ENCODE measurements at regions not wholly inside any gene's neighbourhood (a gene's known extent, or its start where the extent isn't known, plus 50 kb on each side); places are given as distances from the start of the nearest gene placed in this dataset.

- CTCF ChIA-PET: interaction anchor here (1.5 kb wide), 1 partner anchor 30 kb away, joined by 4 read pairs; no protein-coding TSS in a partner anchor
- DNase-seq: no peak
- Mint-ChIP-seq H3K36me3 (peaks cover 6% of the 10 kb centered on the region), H3K9me3 (peaks cover 7% of the 10 kb centered on the region), H3K4me1 (peaks cover 8% of the 10 kb centered on the region), H3K27me3 (no peaks in the 10 kb centered on the region), H3K27ac (no peak overlapping the region), H3K4me3 (no peak overlapping the region)
Observed at GRCh38 chr2:136207030-136207623, 89.2 kb upstream of the CXCR4 start.

DNA sequence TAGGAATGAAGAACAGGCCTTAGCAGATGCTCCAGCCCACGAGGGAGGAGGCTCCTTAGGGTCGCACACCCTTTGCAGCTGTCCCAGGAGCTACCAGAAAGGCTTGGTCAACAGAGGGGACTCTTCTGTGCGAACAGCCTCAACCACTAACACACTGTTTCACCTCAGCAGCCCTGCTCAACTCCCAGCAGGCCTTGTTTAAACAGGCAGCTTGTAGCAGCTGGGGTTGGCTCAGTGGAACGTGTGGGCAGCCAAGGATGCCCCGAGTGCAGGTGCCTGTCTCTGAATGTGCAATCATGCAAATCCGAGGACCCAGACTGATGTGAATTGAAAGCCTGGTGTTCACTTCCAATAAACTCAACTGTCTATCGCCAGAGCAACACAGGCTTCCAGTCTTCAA, 88.7 kb upstream of the CXCR4 start:
- CTCF ChIA-PET: interaction anchor here (1.5 kb wide), 1 partner anchor 31 kb away, joined by 4 read pairs; no protein-coding TSS in a partner anchor
- Mint-ChIP-seq H3K27ac (no peak overlapping the region), H3K9me3 (peaks cover 8% of the 10 kb centered on the region), H3K4me3 (no peak overlapping the region), H3K4me1 (peaks cover 7% of the 10 kb centered on the region), H3K36me3 (peaks cover 6% of the 10 kb centered on the region), H3K27me3 (no peaks in the 10 kb centered on the region)
- DNase-seq: no peak

DNA sequence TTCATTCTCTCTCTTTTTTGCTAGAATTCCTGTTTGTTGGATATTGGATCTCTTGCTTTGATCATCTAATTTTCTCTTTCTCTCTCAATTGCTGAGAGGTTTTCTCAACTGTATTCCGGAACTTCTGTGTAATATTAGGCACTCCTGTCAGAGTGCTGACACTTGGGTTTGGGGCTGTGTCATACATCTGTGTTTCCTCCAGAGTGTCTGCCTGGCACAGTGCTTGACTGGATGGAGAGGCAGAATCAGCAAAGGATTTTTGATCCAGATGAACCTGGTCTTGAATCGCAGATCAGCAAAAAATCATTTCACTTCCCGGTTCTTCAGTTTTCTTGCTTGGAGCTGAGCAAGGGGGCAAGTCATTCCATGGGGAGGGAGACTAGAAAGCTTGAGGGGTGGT, 87.7 kb upstream of the CXCR4 start:
- Mint-ChIP-seq H3K4me1 (peaks cover 4% of the 10 kb centered on the region), H3K27ac (no peak overlapping the region), H3K36me3 (peaks cover 6% of the 10 kb centered on the region), H3K9me3 (peaks cover 11% of the 10 kb centered on the region), H3K4me3 (no peak overlapping the region), H3K27me3 (no peaks in the 10 kb centered on the region)
- CTCF ChIA-PET: no interaction called here
- DNase-seq: no peak

DNA sequence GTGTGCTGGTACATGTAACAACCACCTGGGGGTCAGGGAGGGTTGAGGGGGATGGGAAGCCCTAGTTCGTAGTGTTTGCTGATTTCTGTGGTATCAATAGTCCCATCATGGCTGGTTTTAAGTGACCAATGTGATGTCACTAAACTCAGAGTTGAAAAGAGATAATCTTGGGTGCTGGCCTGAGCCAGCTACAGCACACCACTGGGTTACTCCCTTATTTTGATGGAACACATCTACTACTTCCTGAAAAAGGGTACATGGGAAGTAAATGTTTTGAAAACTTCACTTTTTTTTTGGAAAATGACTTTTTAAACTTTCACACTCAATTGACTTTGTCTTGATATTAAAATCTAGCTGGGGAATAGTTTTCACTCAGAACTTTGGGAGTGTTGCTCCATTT, 87.0 kb upstream of the CXCR4 start:
- DNase-seq: no peak
- Mint-ChIP-seq H3K27ac (no peak overlapping the region), H3K27me3 (no peaks in the 10 kb centered on the region), H3K36me3 (peaks cover 2% of the 10 kb centered on the region), H3K4me3 (no peak overlapping the region), H3K9me3 (peaks cover 8% of the 10 kb centered on the region), H3K4me1 (peaks cover 4% of the 10 kb centered on the region)
- CTCF ChIA-PET: interaction anchor here (0.7 kb wide), 1 partner anchor 62 kb away, joined by 3 read pairs; no protein-coding TSS in a partner anchor

DNA sequence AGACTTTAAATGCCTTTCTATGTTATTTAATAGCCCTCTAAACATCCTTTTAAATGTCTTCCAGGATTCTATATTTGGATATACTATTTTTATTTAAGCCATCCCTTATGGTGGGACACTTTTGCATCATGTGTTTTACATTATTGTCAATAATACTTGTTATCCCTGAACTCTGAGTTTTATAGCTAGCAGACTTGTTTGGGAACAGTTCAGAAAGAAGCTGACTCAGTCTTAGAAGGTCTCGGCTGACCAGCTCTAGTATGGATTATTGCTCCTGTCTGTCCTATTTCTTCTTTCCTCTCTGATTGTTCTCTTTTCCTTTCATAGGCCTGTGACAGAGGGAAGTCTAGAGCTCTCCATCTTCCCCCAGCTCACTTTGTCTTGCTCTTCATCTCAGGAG, 77.3 kb upstream of the CXCR4 start:
- H3K27me3 Mint-ChIP-seq: peaks cover 4% of the 10 kb centered on the region
- H3K27ac Mint-ChIP-seq: no peak overlapping the region
- DNase-seq: no peak
- no peak overlapping the region for H3K4me3 Mint-ChIP-seq
- no peaks in the 10 kb centered on the region for H3K36me3 Mint-ChIP-seq
- H3K4me1 Mint-ChIP-seq: no peaks in the 10 kb centered on the region
- peaks cover 2% of the 10 kb centered on the region for H3K9me3 Mint-ChIP-seq
- CTCF ChIA-PET: no interaction called here

DNA sequence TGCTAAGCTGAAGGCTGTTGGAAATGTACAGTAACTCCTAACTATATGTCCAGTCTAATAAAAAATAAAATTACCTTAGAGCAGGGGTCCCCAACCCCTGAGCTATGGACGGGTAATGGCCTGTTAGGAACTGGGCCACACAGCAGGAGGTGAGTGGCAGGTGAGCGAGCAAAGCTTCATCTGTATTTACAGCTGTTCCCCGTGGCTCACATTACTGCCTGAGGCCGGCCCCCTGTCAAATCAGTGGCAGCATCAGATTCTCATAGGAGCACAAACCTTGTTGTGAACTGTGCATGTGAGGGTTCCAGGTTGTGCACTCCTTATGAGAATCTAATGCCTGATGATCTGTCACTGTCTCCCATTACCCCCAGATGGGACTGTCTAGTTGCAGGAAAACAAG, 73.1 kb upstream of the CXCR4 start:
- Mint-ChIP-seq H3K27ac (no peak overlapping the region), H3K9me3 (no peaks in the 10 kb centered on the region), H3K36me3 (no peaks in the 10 kb centered on the region), H3K4me1 (no peaks in the 10 kb centered on the region), H3K27me3 (no peaks in the 10 kb centered on the region), H3K4me3 (no peak overlapping the region)
- CTCF ChIA-PET: interaction anchor here (1.4 kb wide), 1 partner anchor 55 kb away, joined by 3 read pairs; no protein-coding TSS in a partner anchor
- DNase-seq: no peak

- CTCF ChIA-PET: interaction anchor here (0.7 kb wide), 1 partner anchor 170 kb away, joined by 3 read pairs; no protein-coding TSS in a partner anchor
- no peaks in the 10 kb centered on the region for H3K9me3 Mint-ChIP-seq
Observed at GRCh38 chr2:136189221-136189782, 71.4 kb upstream of the CXCR4 start.

GRCh38 chr2:136188086-136188485, 70.1 kb upstream of the CXCR4 start:
- Mint-ChIP-seq H3K27me3 (peaks cover 2% of the 10 kb centered on the region), H3K9me3 (no peaks in the 10 kb centered on the region), H3K36me3 (no peaks in the 10 kb centered on the region), H3K4me1 (no peaks in the 10 kb centered on the region), H3K27ac (no peak overlapping the region), H3K4me3 (no peak overlapping the region)
- DNase-seq: no peak
- CTCF ChIA-PET: interaction anchor here (1.0 kb wide), 1 partner anchor 15 kb away, joined by 3 read pairs; no protein-coding TSS in a partner anchor

More at GRCh38 chr2:136189221-136189782, 71.4 kb upstream of the CXCR4 start:
- no peaks in the 10 kb centered on the region for H3K36me3 Mint-ChIP-seq
- H3K27me3 Mint-ChIP-seq: no peaks in the 10 kb centered on the region
- H3K27ac Mint-ChIP-seq: no peak overlapping the region
- H3K4me1 Mint-ChIP-seq: no peaks in the 10 kb centered on the region
- DNase-seq: no peak
- no peak overlapping the region for H3K4me3 Mint-ChIP-seq

- H3K4me1 Mint-ChIP-seq: no peaks in the 10 kb centered on the region
- no peaks in the 10 kb centered on the region for H3K36me3 Mint-ChIP-seq
- no peak overlapping the region for H3K4me3 Mint-ChIP-seq
- H3K27me3 Mint-ChIP-seq: peaks cover 11% of the 10 kb centered on the region
- DNase-seq: no peak
- H3K9me3 Mint-ChIP-seq: no peaks in the 10 kb centered on the region
- H3K27ac Mint-ChIP-seq: no peak overlapping the region
- CTCF ChIA-PET: no interaction called here
Observed at GRCh38 chr2:136185981-136186776, 68.2 kb upstream of the CXCR4 start.

GRCh38 chr2:136183097-136183496, 65.1 kb upstream of the CXCR4 start:
- Mint-ChIP-seq H3K4me1 (peaks cover 6% of the 10 kb centered on the region), H3K27me3 (peaks cover 11% of the 10 kb centered on the region), H3K36me3 (no peaks in the 10 kb centered on the region), H3K27ac (no peak overlapping the region), H3K4me3 (no peak overlapping the region), H3K9me3 (no peaks in the 10 kb centered on the region)
- DNase-seq: no peak
- CTCF ChIA-PET: no interaction called here

- Mint-ChIP-seq H3K4me1 (peaks cover 6% of the 10 kb centered on the region), H3K9me3 (no peaks in the 10 kb centered on the region), H3K36me3 (no peaks in the 10 kb centered on the region), H3K4me3 (no peak overlapping the region), H3K27ac (no peak overlapping the region), H3K27me3 (peaks cover 11% of the 10 kb centered on the region)
- CTCF ChIA-PET: no interaction called here
- DNase-seq: no peak
Observed at GRCh38 chr2:136182315-136182714, 64.4 kb upstream of the CXCR4 start.

GRCh38 chr2:136179602-136179975, 61.6 kb upstream of the CXCR4 start:
- CTCF ChIA-PET: no interaction called here
- Mint-ChIP-seq H3K4me3 (no peak overlapping the region), H3K9me3 (no peaks in the 10 kb centered on the region), H3K27me3 (peaks cover 18% of the 10 kb centered on the region), H3K36me3 (no peaks in the 10 kb centered on the region), H3K4me1 (peaks cover 10% of the 10 kb centered on the region), H3K27ac (no peak overlapping the region)
- no peak for DNase-seq

DNA sequence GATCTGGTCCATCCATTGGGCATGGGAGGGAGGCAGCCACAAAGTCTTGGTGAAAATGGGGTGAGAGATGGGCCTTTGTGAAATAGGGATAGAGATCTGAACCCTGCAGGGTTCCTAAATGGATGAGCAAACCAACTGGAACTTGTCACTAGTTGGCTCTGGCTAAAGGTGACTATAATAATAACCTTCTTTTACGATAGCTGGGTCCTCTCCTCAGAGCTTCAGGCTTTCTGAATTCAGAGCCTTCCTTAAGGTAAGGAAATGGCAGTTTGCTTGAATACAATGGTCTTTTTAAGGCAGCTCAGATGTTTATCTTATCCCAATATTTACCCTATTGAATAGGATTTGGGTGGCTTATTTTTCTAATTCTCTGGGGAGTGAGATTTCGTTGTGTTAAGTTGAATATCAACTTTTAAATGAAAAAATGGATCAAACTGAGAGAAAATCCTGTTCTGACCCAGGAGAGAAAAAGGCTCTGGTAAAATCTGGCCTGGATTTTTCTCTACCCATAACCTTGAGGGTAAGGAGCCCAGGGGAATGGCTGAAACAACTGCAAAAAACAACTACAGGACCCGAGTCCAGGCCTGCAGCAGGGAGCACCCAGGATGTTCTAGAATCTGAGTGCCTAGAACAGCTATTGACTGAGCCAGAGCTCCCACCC, 61.1 kb upstream of the CXCR4 start:
- no peak for DNase-seq
- Mint-ChIP-seq H3K27me3 (peaks cover 18% of the 10 kb centered on the region), H3K4me3 (no peak overlapping the region), H3K9me3 (no peaks in the 10 kb centered on the region), H3K27ac (no peak overlapping the region), H3K4me1 (peaks cover 10% of the 10 kb centered on the region), H3K36me3 (no peaks in the 10 kb centered on the region)
- CTCF ChIA-PET: no interaction called here

GRCh38 chr2:136175868-136176267, 57.9 kb upstream of the CXCR4 start:
- peaks cover 15% of the 10 kb centered on the region for H3K4me1 Mint-ChIP-seq
- no peak overlapping the region for H3K4me3 Mint-ChIP-seq
- peaks cover 7% of the 10 kb centered on the region for H3K27me3 Mint-ChIP-seq
- CTCF ChIA-PET: no interaction called here
- peaks cover 3% of the 10 kb centered on the region for H3K36me3 Mint-ChIP-seq
- no peak overlapping the region for H3K27ac Mint-ChIP-seq
- no peak for DNase-seq
- H3K9me3 Mint-ChIP-seq: no peaks in the 10 kb centered on the region
